HG03095 (cell line): ENCODE measurements at regions not wholly inside any gene's neighbourhood (a gene's known extent, or its start where the extent isn't known, plus 50 kb on each side); places are given as distances from the start of the nearest gene placed in this dataset.
"Not testable (repeated sequence)": the region's sequence is repeated elsewhere in the genome, so short reads cannot be mapped to it uniquely, and the experiment has no call there.

Experiments used
- ATAC-seq: cut with Tn5 transposase; IDR thresholded peaks from one replicate; pipeline ENCODE4 v1.9.1; 2021; ENCODE audit warnings: moderate library complexity; ENCODE audit not compliant: unreplicated experiment

DNA sequence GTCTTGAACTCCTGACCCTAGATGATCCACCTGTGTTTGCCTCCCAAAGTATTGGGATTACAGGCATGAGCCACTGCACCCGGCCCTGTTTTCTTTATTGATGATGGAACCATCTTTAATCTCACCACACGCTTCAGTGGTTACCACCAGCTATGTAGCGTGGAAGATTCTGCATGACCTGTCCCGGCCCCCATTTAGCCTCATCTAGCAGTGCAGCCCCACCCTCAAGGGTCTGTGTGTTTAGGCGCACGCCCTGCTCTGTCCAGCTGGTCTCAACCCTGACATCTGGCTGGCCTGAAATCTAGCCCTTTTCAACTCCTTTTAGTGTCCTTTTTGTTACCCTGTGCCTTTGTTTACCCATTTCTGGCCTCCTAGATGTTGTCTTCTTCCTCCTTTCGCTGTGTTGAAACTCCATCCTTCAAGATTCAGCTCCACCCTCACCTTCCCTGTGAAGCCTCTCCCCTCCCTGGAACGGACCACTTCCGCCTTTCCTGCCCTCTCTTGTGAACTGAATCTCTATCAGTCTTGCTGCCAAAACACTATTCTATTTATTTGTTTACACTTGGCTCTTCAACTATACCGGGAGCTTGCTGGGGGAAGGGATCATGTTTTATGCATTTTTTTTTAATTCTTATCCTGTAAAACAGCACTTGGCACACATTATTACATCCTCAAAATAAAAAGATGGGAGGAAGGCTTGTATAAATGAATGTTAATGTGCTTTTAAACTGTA is 101.0 kb upstream of the MTHFD1L start:
- no peak for ATAC-seq

DNA sequence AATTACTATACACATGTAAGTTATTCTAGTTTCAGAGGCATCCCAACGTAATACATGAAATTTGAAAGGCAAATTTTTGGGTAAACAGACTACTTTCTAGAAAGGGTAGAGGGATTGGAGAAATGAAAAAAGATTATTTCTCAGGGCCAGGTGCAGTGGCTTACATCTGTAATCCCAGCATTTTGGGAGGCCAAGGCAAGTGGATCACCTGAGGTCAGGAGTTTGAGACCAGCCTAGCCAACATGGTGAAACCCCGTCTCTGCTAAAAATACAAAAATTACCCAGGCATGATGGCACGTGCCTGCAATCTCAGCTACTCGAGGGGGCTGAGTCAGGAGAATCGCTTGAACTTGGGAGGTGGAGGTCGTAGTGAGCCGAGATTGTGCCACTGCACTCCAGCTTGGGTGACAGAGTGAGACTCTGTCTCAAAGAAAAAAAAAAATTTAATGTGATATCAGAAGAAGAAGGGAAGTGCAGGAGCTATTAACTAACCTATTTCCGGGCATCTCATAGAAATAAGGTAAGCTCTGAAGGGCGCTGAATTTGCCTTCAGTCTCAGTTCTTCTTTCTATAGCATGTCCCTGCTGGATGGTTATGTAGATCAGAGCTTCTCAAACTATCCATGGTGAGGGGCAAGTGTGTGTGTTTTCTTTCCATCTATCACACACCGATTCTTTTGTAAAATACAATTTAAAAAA is 100.3 kb upstream of the MTHFD1L start:
- peak; percentile 88 for ATAC-seq

DNA sequence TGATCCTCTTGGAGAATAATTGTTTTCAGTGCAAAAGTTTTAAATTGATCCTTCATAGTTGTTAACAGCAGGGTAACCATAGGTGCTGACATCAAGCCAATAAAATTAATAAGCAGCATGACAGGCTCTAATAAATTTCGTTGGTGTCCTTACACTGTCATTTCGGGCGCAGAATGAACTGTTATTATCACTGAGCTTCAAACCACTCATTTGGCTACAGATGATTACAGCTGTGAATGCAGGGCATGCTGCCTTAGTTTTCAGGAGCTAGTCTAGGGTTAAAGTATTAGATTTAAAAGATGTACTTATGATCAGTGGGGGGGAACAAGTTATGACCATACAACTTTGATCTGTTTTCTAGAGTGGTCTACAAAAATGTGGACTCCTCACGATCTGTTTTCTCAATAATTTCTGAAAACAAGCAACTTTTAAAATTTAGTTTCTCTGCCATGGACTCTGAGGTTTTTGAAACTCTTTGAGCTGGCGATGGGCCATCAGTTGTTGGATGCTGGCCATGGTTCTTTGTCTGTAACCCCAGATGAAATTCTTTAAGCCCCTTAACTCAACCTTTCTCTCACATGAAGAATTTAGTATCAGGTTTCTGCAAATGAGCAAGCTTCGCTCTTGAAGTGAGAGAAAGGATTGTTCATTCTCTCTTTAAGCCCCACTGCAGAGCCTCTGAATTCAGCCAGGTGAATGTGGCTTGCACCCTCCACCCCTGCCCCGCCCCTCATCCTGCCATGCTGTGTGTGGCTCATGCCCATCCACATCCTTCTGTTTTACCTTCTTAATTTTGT is 99.1 kb upstream of the MTHFD1L start:
- ATAC-seq, result no peak

DNA sequence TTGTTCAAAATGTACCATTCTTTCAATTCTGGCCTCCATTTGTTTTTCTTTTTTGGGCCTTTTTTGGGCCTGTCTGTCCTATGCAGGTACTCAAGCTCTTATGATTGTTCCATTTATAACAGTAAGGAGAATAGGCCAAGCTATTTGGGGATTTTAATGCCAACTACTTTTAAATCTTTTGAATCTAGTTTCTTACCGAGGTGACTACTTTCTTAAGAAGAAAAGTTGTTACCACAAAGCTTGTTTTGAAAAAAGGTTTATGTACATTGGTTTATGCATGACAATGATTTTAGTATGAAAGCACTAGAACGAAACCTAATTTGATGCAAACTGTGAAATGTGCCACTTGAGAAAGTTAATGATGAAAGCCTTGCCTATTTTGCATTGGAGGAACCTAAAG is 98.3 kb upstream of the MTHFD1L start:
- ATAC-seq, result no peak

DNA sequence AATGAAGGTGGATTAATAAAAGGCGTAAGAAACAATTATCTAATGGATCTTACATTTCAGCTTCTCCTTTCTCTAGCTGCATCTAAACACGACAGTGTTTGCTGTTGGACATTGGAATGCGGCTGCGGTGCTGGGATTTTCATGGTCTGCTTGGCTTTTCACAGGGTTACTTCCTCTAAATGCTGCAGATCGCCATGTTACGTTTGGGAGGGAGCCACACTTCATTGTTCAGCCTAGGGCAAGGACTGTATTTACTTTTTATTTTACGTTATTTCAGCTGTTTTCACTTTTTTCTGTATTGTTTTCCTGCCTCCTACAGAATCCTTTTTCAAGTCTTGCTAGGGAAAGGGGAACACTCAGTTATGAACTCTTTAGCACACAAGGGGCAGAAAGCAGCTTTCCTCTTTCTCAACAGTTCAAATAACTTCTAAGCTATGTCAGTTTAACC is 97.9 kb upstream of the MTHFD1L start:
- ATAC-seq, result no peak

DNA sequence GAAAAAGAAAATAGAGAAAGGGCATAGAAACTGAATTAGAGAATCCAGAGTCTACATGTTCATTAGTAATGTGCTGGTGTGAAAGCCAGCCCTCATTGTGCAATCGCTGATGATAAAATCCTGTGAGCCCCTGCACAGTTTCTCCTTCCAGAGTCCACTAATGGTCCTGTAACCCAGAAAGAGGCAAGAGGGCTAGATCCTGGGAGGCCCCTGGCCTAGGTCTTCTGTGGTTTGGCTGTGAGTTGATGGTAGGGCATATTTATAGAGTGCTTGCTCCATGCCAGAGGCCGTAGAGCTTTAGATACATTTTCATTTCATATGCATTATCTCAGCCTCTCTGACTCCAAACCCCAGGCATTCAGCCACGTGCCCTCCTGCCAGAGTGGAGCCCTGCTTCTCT is 94.9 kb upstream of the MTHFD1L start:
- ATAC-seq, result no peak

DNA sequence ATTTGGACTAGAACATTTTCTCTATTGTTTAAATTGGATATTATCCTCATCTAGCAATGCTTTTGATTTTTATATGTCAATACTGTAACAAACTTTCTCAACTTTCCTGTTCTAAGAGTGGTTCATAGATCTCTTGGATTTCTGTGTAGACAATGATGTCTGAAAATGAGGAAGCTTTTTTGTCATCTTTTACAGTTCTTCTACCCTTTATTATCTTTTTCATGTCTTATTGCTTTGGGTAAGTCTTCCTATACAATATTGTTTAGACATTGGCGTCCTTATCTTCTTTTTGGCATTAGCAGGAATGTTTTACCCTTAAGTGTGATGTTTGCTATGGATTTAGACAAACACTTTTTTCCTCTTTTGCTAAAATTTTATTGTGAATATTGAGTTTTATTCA is 91.5 kb upstream of the MTHFD1L start:
- no peak for ATAC-seq

DNA sequence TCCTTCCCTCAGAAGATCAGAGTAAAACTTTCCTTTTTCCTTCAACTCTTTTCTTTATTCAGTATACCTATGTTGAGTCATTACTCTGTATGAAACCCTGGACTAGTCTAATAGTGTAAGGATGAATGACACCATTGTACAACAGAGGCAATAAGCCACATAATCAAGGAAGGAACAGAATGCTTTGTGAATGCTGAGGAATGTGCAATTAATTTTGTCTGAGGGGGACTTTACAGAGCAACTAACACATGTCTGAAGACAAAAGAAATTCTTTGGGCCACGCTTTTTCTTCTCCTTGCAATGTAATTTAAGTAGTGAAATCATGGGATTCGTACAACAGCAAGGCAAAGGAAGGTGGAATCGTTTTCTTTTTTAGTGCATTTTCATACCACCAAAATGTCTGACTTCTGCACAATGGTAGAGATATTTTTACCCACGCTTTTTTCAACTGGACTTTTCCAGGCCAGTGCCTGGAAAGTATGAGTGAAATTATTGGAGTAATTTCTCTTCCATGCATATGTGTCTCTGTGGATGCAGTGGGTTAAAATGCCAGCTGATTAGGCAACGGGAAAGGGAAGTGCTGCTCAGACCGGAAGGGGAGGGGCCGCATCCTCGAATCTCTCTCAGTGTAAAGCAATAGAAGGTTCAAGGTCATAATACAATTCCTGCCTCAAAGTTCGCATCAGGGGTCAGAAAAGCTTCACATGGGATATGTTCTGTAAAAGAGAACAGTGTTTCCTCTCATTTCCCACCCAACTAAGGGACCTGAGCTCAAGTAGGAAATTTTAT is 89.9 kb upstream of the MTHFD1L start:
- ATAC-seq, result no peak

DNA sequence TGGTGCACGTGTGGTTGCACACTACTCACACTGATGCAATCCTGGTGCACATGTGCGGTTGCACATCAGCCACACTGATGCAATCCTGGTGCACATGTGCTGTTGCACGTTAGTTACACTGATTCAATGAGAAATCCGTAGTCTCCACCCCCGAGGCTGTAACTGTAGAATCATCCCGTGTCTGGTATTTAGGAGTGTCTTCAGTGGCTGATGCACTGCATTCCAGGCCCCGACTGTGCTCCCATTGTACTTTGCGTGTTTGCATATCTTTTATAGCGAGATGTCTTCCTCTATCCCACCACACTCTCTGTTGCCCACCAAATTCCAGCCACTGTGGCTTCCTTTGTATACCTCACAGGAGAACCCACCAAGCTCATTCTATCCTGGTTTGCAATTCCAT is 87.8 kb upstream of the MTHFD1L start:
- no peak for ATAC-seq

DNA sequence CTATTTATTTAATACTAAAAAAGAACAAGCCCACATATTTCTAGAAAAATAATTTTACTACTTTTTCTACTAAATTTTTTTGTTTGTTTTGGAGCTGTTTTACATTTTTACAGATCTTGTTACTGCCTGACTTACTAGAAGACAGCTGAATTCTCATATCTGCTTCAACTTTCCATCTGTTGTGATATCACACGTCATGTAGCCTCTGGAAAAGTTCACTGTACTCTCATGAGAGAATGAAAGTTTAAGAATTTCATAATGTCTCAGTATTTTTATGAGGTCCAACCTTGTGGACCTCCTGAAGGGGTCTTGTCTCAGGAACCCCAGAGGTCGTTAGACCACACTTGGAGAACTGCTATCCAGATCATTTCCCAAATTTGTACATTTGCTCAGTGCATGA is 81.7 kb upstream of the MTHFD1L start:
- no peak for ATAC-seq

DNA sequence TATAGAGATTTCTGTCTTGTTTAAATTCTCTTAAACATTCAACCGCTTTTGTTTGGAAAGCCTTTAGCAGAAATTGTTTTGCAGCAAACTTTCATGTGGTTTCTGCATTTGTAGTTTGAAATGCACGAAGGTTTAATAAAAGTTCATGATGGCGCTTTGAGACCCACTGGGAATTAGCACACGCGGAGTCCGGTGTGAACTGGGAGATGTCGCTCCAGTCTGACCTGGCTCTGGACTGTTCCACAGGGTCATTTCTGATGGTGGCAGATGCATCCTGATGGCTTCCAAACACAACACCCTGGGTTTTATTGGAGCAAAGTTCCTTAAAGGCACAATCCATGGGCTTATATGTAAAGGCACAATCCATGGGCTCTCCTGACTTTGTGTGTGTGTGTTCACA is 78.1 kb upstream of the MTHFD1L start:
- no peak for ATAC-seq

DNA sequence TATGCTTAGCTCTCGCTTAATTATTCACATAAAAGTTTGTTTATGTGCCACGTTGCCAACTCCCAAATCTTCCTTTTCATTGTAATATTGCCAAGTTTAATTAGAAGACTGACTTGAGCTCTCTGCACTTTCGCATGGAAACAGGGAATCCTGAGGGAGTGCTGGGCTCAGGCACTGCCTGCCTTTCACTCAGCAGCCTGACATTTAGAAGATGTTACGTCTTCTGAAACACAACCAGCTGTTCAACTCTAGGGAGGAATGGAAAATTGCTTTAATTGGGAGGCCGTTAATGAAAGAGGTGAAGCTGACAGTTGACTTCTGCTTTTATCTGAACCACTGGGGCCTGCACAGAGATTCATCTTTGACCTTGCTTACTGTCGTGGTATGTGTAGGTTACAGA is 77.4 kb upstream of the MTHFD1L start:
- no peak for ATAC-seq

DNA sequence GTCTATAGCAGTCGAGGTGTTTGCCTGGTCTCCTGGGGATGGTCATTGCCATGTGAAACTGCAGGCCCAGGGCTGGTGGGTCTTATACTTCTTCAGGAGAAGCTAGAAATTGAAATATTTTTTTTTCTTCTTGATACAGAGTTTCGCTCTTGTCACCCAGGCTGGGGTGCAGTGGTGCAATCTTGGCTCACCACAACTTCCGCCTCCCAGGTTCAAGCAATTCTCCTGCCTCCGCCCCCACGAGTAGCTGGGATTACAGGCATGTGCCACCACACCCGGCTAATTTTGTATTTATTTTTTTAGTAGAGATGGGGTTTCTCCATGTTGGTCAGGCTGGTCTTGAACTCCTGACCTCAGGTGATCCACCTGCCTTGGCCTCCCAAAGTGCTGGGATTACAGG is 75.6 kb upstream of the MTHFD1L start:
- ATAC-seq, result not testable (repeated sequence)

DNA sequence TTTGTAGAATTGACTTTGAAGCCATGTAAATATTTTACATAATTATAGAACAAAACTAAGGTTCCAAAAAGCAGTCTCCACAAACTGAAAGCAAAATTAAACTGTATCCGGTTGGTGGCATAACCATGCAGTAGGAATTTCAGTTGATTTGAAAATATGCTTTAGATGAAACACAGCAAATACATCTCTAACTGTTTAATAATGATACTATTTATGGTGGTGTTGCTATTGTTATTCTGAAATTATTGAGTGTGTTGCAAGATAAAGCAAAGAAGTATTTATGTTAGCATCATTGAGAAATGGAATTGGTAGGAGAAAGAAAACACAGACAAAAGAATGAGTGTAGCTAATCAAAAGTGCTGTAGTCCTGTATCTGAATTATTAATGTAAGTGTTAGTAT is 73.8 kb upstream of the MTHFD1L start:
- no peak for ATAC-seq

DNA sequence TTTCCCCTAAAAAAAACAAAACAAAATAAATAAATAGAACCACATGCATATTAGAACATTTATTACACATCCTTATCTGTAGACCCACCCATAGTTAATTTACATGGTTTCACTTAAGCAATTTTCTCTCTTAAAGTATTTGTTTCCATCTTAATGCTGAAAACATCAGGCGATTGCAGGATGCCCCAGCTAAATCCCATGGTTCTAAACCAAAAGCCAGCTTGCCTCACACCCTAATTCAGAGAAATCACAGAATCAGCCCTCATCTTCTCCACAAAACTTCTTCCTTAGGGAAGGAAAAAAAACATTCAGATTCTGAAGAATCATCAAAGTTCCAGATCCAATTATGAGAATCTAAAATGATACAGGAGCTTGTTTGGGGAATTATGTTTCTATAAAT is 67.6 kb upstream of the MTHFD1L start:
- no peak for ATAC-seq

DNA sequence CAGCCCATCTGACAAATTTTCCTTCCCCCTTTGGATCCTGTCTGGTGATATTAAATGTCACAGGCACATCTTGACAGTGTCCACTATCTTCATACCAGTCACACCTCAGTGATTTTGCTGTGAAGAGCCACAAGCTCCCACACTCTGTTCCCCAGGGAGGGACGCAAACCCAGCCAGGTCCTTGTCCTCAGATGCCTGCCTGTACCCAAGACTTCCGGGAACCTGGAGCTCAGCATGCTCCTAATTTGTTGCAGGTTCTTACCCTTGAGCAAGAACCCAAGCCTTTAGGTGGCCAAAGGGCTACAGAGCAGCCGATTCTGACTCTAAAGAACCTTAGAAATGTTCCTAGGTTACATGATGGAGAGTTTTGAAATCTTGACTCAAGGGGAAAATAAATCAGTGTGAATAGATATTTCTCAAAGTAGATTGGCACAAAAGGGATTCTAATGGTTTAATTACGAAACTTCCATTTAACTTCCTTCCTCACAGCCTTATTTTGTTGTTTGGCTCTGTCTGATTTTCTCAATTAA is 66.2 kb upstream of the MTHFD1L start:
- ATAC-seq, result no peak

DNA sequence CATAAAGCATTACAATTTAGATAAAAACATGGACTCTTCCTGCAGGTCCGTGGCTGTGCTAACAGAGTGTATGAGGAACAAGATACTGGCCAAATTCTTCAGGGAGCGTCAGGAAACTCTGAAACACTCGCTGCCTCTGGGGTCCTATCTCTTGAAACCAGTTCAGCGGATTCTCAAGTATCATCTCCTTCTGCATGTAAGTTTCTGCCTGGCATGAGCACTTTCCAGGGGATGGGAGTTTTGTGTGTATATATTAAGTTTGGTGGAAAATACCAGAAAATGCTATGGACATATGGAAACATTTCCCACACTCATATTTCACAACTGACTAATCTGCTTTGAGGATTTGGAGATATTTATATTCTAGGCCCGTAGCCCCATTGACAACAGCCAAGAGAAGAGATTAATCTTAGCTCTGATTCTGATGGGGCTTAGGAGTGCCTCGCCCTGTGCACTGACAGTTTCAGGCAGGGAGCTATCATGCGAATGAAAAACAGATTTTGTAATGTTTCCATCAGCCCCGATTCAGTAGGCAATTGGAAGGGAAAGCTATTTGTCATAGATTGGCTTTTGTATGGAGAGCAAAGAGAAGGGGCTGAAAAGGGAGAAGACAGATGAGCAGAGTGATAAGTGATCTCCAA is 64.7 kb upstream of the MTHFD1L start:
- no peak for ATAC-seq

DNA sequence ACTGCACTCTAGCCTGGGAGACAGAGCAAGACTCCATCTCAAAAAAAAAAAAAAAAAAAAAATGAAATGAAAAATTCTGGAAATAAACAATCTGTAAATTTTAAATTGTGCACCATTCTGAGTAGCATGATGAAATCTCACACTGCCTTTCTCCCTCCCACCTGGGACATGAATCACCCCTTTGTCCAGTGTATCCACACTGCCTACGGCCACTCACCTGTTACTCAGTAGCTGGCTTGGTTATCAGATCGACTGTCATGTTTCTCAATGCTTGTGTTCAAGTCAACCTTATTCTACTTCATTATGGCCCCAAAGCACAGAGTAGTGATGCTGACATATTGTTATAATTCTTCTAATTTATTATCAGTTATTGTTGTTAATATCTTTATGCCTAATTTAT is 58.7 kb upstream of the MTHFD1L start:
- no peak for ATAC-seq

DNA sequence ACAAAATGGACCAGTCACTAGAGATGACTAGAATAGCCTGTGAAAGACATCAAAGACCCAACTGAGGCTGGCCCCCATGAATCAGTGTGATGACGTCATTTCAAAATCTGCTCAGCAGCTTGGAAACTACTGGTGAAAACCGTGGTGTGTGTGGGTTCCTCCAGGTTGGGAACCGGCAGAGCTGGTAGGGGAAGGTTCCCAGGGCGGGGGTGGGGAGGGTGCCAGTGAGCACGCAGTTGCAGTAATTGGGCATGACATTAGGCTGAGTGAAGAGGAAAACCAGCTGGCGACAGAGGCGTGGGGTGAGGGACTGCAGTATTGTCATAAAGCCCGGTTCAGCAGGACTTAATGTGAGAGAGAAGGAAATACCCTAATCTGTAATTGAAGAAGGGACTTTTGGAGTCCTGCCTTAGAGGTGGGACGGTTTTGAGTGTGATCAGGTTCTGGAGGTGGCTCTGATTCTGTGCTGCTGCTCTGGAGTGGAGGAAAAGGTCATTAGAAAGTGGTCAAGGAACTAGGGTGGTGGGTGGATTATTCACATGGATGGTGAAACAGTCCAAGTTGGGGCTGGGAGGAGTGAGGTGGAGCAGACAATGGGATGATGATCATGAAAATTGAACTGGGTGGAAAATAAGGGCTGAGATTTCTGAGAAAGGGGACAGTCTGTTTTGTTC is 52.0 kb upstream of the MTHFD1L start:
- ATAC-seq, result peak; percentile 61

DNA sequence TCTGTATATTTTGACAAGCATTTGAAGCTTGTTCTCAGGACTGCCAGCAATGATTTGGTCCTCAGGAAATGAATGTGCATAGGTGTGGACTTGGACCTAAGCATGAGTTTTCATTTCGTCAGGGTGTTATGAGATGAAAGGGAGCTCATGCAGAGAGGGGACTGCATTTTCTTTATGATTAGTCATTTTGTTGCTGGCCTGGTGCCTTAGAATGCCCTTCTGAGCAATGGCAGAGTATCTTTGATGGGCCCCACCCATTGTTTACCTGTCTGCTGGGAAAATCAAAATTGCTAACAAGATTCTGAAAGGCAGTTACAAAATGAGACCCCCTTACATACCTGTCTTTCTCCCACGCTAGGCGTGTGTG is 51.5 kb upstream of the MTHFD1L start:
- peak; percentile 47 for ATAC-seq
